ENCODE measurements at regions not wholly inside any gene's neighbourhood (a gene's known extent, or its start where the extent isn't known, plus 50 kb on each side); places are given as distances from the start of the nearest gene placed in this dataset.

GRCh38 chr14:76277586-76278130 lies 98.3 kb upstream of the ESRRB start:
- no peak for TF ChIP-seq CTCF (IDR thresholded peaks at IDR 0.05; ENCODE audit: low read depth, low read length, poor library complexity, severe bottlenecking)
- TF ChIP-seq EZH2phosphoT487 (IDR thresholded peaks at IDR 0.05; ENCODE audit: borderline replicate concordance, low read length): no peak
